ENCODE measurements at regions not wholly inside any gene's neighbourhood (a gene's known extent, or its start where the extent isn't known, plus 50 kb on each side); places are given as distances from the start of the nearest gene placed in this dataset.

DNA sequence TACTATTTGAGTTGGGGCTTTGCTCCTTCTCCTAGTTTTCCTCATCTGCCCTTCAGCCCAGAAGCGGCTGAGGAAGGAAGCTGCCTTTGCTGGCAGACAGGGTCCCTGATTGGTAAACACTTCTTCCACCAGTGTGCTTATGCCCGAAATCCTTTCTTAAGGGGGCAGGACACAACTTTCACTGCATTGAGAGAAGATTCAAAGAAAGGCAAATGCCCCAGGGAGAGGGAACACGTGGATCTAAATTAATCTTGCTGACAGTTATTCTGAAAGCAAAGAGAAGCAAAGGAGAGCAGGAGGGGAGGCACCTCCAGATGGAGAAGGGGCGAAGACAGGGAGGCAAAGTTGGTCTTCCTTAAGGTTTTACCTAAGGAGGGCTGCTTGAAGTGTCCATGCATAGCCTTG lies 92.1 kb upstream of the EFEMP1 start:
- Histone ChIP-seq H3K79me2 (ENCODE audit: control insufficient read depth in 1 of 2, insufficient read depth in 2 of 2, low read length in 2 of 2) (no peaks in the 10 kb centered on the region), H2BK20ac (ENCODE audit: low read length) (no peak overlapping the region), H2BK120ac (replicated peaks; ENCODE audit: low read depth, low read length) (no peak overlapping the region), H4K91ac (replicated peaks; ENCODE audit: insufficient read length, low read length) (no peak overlapping the region), H4K8ac (ENCODE audit: extremely low read depth, insufficient read depth, low read length) (no peak overlapping the region), H3K9me3 (ENCODE audit: insufficient read depth in 2 of 2, low read depth in 1 of 2, low read length in 1 of 2) (no peaks in the 10 kb centered on the region), H2BK12ac (ENCODE audit: low read depth, low read length) (no peak overlapping the region), H3K56ac (replicated peaks; ENCODE audit: insufficient read length, low read depth, low read length) (no peak overlapping the region), H4K5ac (ENCODE audit: insufficient read length, low read depth, low read length) (no peak overlapping the region), H2AFZ (ENCODE audit: low read length) (peak overlapping the region; percentile 90; the same call in 1 of the 2 replicates), H2BK15ac (ENCODE audit: low read length) (no peak overlapping the region), H3K36me3 (ENCODE audit: control insufficient read depth in 2 of 4, insufficient read depth in 4 of 4, low read length in 3 of 4) (no peaks in the 10 kb centered on the region), H3K23me2 (ENCODE audit: low read depth, low read length) (no peaks in the 10 kb centered on the region), H4K20me1 (replicated peaks in 1 of 2; ENCODE audit: control insufficient read depth in 1 of 2, insufficient read depth in 2 of 2, low read length in 2 of 2) (no peaks in the 10 kb centered on the region), H3K27me3 (replicated peaks in 1 of 4; ENCODE audit: control insufficient read depth in 3 of 4, extremely low read depth in 1 of 4, insufficient read depth in 3 of 4, low read length in 3 of 4) (no peaks in the 10 kb centered on the region), H3K9ac (replicated peaks in 1 of 4; ENCODE audit: extremely low read depth in 1 of 4, low read depth in 3 of 4, low read length in 3 of 4) (no peak overlapping the region), H3K79me1 (ENCODE audit: low read depth, low read length) (no peaks in the 10 kb centered on the region), H2BK5ac (ENCODE audit: low read depth, low read length) (no peak overlapping the region), H3K18ac (ENCODE audit: extremely low read depth, low read length) (no peak overlapping the region), H2AK5ac (ENCODE audit: low read depth, low read length) (no peak overlapping the region), H3K4me1 (replicated peaks in 1 of 4; ENCODE audit: control insufficient read depth in 3 of 4, insufficient read depth in 4 of 4, low read length in 3 of 4) (peaks cover 0 to 10% (median 6%) of the 10 kb centered on the region in 4 experiments; a peak in 6 of 7 replicates), H3K27ac (ENCODE audit: low read depth, low read length) (no peak overlapping the region), H3K4me3 (ENCODE audit: extremely low read depth in 1 of 4, insufficient read depth in 2 of 4, low read depth in 3 of 4, low read length in 4 of 4) (no peak overlapping the region), H3K4ac (replicated peaks; ENCODE audit: insufficient read length, low read depth, low read length) (no peak overlapping the region), H3K23ac (ENCODE audit: insufficient read length) (no peak overlapping the region), H3K4me2 (ENCODE audit: insufficient read depth in 1 of 2, low read depth in 2 of 2, low read length in 2 of 2) (peak overlapping the region in 1 of 2 experiments; percentile 5; a peak in 1 of 4 replicates), H3K14ac (ENCODE audit: insufficient read length) (no peak overlapping the region)
- WGBS, 2 experiments (ENCODE audit: extremely low coverage in 1 of 2, insufficient coverage in 1 of 2, insufficient read length in 1 of 2, insufficient replicate concordance in 2 of 2, low coverage in 1 of 2, low lambda C conversion rate in 2 of 2, missing lambda C conversion rate in 1 of 2) = 51% methylated on average over 4 of the region's 4 CpGs; no CpG with 5 or more reads in 1 of the 2 experiments
- ChIA-PET POLR2A (ENCODE audit: partially characterized antibody) (no interaction called here), CTCF (ENCODE audit: partially characterized antibody) (interaction anchor here (2.0 to 2.2 kb wide), 2 partner anchors 53 to 297 kb away, joined by 5 to 6 read pairs; no protein-coding TSS in a partner anchor)
- TF ChIP-seq KDM4A (IDR thresholded peaks at IDR 0.05; ENCODE audit: low read depth, low read length, severe bottlenecking) = no peak
- TF ChIP-seq EP300 (IDR thresholded peaks at IDR 0.05; ENCODE audit: borderline replicate concordance in 1 of 2, low read depth in 2 of 2, low read length in 2 of 2) = no peak
- no peak for TF ChIP-seq FOSL1 (IDR thresholded peaks at IDR 0.05; ENCODE audit: insufficient read depth, low read depth, low read length)
- TF ChIP-seq CBX8 (IDR thresholded peaks at IDR 0.05; ENCODE audit: borderline replicate concordance, low read depth, low read length) = no peak
- TF ChIP-seq NRF1 (IDR thresholded peaks at IDR 0.05; ENCODE audit: low read depth, low read length) = no peak
- no peak for TF ChIP-seq POLR2AphosphoS5 (IDR thresholded peaks at IDR 0.05; ENCODE audit: low read depth, low read length)
- no peak for TF ChIP-seq TAF1 (IDR thresholded peaks at IDR 0.05; ENCODE audit: low read depth, low read length)
- no peak for DNase-seq (ENCODE audit: low read depth in 1 of 2, low spot score in 2 of 2)
- no peak for FAIRE-seq

All from H1 (cell line).